Right cardiac atrium (tissue), 5 donors: ENCODE measurements at regions not wholly inside any gene's neighbourhood (a gene's known extent, or its start where the extent isn't known, plus 50 kb on each side); places are given as distances from the start of the nearest gene placed in this dataset.
"Not testable (repeated sequence)": the region's sequence is repeated elsewhere in the genome, so short reads cannot be mapped to it uniquely, and the experiment has no call there.

Experiments used
- ATAC-seq, 2 donors: fragments of 200-7000 bp; cut with Tn5 transposase; one replicate each; pipeline versions ENCODE4 v1.8.0 to v1.9.1; 2020; ENCODE audit warnings: moderate library complexity in 2 of 2, mild to moderate bottlenecking in 1 of 2
- DNase-seq, 3 donors: peaks; one replicate each; pipeline ENCODE4 v3.0.0-alpha.2; 2020
- H3K27ac ChIP-seq: one replicate; pipeline ENCODE4 v1.5.1; 2013; ENCODE audit warnings: mild to moderate bottlenecking, low read length, control low read depth, moderate library complexity
- H3K27me3 ChIP-seq: one replicate; pipeline ENCODE4 v1.6.1; 2013; ENCODE audit not compliant: control insufficient read depth, insufficient read depth
- H3K4me1 ChIP-seq: one replicate; pipeline ENCODE4 v1.6.1; 2013; ENCODE audit warnings: low read length; ENCODE audit not compliant: control insufficient read depth, insufficient read depth
- H3K4me3 ChIP-seq: one replicate; pipeline ENCODE4 v1.5.1; 2013; ENCODE audit warnings: low read length, control low read depth
- H3K9me3 ChIP-seq: one replicate; pipeline ENCODE4 v1.6.1; 2013; ENCODE audit warnings: low read length; ENCODE audit not compliant: control insufficient read depth
- WGBS: extraction: QIAGEN DNeasy Blood & Tissue Kit; methylation state at CpG from one replicate; pipeline ENCODE4 v1.1.7; 2013; 5-methylcytosine and 5-hydroxymethylcytosine counted together
- intact Hi-C, 4 donors: fragments of 100-400 bp; cut with DNase I; formaldehyde crosslinking; loops; one replicate each; pipeline versions ENCODE4 v1.11.0 to v1.14.0; 2022 to 2023
- donor health status: healthy with polysubstance abuse.
- donor health status: DM: no; HTN: yes; CAD: no.
- donor health status: DM: no; HTN: no; CAD: no.
- donor health status: DM: no; HTN: yes; CAD: no; lungs with severe emphysema.
- donor health status: DM: yes; HTN: yes; CAD: no.

DNA sequence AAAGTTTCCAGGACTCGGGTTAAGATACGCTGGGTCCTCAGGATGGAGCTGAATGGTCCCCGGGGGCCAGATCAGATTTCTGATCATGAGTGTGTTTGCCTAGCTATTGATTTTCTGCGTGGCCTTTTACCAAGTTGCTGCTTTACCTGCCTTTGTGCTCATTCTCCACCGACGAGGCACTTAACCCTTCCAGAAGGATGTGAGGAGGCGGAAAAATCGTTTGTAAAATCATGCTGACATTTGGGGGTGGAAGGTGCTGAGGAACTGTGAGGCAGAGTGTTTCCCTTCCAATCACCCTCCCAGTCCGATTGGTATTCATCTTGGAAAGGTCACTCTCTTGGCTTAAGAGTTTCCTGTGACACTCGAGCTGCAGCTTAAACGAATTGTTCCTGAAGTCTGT, 337.1 kb upstream of the KAZN start:
- intact Hi-C loops, result loop anchor here in 1 of 4 donors (10.0 kb wide), 1 partner anchor 103 kb away; no protein-coding TSS in a partner anchor
- Histone ChIP-seq H3K4me1 (no peaks in the 10 kb centered on the region), H3K4me3 (no peak overlapping the region), H3K27ac (no peak overlapping the region), H3K27me3 (no peaks in the 10 kb centered on the region), H3K9me3 (no peaks in the 10 kb centered on the region)
- WGBS, result 57% methylated on average over 11 of the region's 11 CpGs
- DNase-seq (no peak), ATAC-seq (no peak)

DNA sequence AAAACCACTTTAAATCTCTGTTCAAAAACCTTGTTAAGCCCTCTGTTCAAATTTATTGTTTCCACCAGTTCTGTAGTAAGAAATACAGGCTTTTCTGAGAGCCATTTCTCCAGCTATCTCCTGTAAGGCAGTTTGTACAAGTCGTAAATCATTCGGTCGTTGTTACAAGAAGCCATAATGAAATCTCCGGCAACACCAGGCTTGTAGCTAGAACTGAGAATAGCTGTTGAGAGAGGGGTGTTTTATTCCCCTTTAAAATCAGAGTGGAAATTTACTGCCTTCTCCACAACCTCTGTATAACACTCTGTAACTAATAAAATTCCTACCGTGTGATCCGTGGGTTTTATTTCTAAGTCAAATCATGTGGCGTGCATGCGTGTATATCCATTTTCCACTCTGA, 335.8 kb upstream of the KAZN start:
- intact Hi-C loops, result loop anchor here in 1 of 4 donors (10.0 kb wide), 1 partner anchor 102 kb away; no protein-coding TSS in a partner anchor

DNA sequence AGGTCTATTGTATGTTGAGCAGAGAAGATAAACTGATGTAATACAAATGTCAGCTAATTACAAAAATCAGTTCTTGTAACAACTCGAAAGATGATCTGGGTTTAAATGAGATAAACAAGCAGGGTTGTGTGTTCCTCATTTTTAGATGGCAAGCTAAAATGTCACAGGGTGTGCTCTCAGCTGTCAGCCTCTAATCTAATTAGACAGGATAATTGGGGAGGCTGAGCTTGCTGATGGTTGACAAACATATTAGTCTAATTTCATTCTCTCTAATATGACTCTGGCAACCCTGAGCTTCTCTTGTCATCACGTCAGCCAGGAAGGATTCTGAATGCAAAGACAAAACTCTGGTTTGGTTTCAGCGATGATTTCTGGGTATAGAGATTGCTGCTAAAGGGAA, 335.3 kb upstream of the KAZN start:
- no peaks in the 10 kb centered on the region for H3K27me3 ChIP-seq
- no peak overlapping the region for H3K27ac ChIP-seq
- DNase-seq (no peak), ATAC-seq (no peak)
- intact Hi-C loops, result loop anchor here in 1 of 4 donors (10.0 kb wide), 1 partner anchor 102 kb away; no protein-coding TSS in a partner anchor
- no peak overlapping the region for H3K4me3 ChIP-seq
- 52% methylated on average over 3 of the region's 3 CpGs for WGBS
- H3K4me1 ChIP-seq, result no peaks in the 10 kb centered on the region
- H3K9me3 ChIP-seq, result no peaks in the 10 kb centered on the region

More for the DNA sequence above, 335.8 kb upstream of the KAZN start:
- Histone ChIP-seq H3K4me3 (no peak overlapping the region), H3K4me1 (no peaks in the 10 kb centered on the region), H3K9me3 (no peaks in the 10 kb centered on the region), H3K27ac (no peak overlapping the region), H3K27me3 (no peaks in the 10 kb centered on the region)
- WGBS, result 80% methylated on average over 8 of the region's 8 CpGs
- no peak for ATAC-seq
- DNase-seq, result no peak

DNA sequence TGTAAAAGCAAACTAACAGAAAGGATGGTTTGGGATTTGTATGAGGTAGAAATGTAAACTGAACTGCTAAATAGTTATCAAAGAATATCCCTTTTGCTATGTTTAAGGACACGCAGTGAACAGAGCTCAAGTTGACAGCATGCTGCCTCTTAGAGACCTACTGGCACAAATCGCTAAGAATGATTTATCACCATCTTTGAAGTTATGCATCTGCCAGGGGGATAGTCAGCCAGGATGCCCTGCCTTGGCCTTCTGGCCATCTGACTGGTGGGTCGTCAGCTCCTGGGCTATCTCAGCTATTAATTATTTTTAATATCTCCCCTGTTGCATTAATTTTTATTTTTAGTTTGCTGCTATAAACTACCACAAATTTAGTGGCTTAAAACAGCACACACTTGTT, 334.8 kb upstream of the KAZN start:
- Histone ChIP-seq H3K27me3 (no peaks in the 10 kb centered on the region), H3K4me1 (no peaks in the 10 kb centered on the region), H3K9me3 (no peaks in the 10 kb centered on the region), H3K4me3 (no peak overlapping the region), H3K27ac (no peak overlapping the region)
- intact Hi-C loops, result loop anchor here in 1 of 4 donors (10.0 kb wide), 1 partner anchor 101 kb away; no protein-coding TSS in a partner anchor
- DNase-seq (no peak), ATAC-seq (no peak)
- WGBS, result 52% methylated on average over 3 of the region's 3 CpGs

DNA sequence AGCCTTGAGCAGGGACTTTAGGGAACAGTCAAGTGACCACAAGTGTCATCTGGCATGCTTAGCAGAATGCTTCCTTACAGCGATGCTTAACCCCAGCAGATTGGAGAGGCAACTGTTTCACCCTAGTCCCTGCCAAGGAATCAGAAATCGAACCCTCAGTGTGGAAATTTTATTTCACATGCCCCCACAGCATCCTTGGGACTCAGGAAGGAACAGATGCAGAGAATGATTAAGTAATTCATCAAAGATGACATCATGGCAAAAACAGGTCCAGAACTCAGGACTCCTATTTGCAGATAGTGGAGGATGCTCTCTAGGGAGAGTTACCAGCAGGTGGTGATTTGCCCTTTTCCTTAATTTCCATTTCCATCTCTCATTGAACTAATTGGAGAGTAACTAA, 333.0 kb upstream of the KAZN start:
- Histone ChIP-seq H3K4me3 (no peak overlapping the region), H3K4me1 (no peaks in the 10 kb centered on the region), H3K27me3 (no peaks in the 10 kb centered on the region), H3K27ac (no peak overlapping the region), H3K9me3 (no peaks in the 10 kb centered on the region)
- intact Hi-C loops, result loop anchor here in 1 of 4 donors (10.0 kb wide), 1 partner anchor 99 kb away; no protein-coding TSS in a partner anchor
- ATAC-seq, result no peak
- no peak for DNase-seq
- WGBS, result 79% methylated on average over 2 of the region's 2 CpGs

DNA sequence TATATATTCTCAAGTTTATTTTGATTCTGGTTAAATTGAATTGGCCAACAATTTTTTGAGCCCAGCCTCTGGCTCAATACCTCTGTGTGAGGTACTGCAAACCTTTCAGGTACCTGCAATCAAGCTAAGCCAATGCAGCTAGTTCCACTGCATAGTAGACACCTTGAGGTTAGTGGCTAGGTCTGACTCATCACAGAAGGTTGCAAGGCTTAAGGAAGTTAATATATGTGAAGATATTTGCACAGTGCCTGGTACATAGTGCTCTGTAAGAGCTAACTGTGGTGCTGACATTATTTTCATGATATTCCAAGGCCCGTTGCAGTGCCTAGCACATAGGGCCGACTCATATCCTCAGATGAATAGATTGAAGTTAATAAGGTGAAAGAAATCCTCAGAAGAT, 330.5 kb upstream of the KAZN start:
- intact Hi-C loops, result loop anchor here in 1 of 4 donors (10.0 kb wide), 1 partner anchor 97 kb away; no protein-coding TSS in a partner anchor
- Histone ChIP-seq H3K27me3 (no peaks in the 10 kb centered on the region), H3K9me3 (no peaks in the 10 kb centered on the region), H3K4me3 (no peak overlapping the region), H3K27ac (no peak overlapping the region), H3K4me1 (no peaks in the 10 kb centered on the region)
- WGBS, result 68% methylated on average over 2 of the region's 2 CpGs
- DNase-seq, result no peak
- no peak for ATAC-seq

DNA sequence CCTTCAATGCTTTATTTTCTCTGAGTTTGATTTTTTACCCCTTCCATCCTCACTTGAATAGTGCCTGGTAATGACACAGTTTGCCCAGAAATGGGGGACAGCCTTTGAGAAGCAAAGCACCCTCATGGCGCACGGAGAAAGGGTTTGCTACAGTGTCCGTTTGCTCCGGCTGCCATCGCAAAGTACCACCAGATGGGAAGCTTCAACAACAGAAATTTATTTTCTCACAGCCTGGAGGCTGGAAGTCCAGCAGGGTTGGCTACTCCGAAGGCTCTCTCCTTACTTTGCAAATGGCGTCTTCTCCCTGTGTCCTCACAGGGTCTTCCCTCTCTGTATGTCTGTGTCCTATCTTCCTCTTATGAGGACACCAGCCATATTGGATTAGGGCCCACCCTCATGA, 327.7 kb upstream of the KAZN start:
- DNase-seq, result no peak
- ATAC-seq, result no peak
- Histone ChIP-seq H3K9me3 (no peaks in the 10 kb centered on the region), H3K4me3 (no peak overlapping the region), H3K4me1 (no peaks in the 10 kb centered on the region), H3K27ac (no peak overlapping the region), H3K27me3 (no peaks in the 10 kb centered on the region)
- intact Hi-C loops, result no loop called here
- 90% methylated on average over 7 of the region's 7 CpGs for WGBS

DNA sequence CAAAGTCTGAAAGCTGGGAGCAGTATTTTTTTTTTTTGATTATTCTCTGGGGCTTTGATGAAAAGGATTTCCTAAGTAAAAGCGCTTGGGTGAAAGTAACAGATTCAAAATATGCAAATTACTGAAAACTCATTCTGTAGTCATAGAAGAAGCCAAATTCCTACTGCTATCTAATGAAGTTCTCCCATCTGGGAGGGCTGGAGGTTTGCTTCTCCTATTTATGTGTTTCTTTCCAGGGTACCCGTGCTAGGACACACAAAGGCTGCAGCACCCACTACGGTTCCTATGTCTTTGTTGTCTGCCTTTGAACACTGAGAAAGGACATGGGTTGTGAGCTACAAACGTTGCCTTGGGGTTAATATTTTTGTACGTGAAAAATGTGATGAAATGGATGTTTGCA, 324.7 kb upstream of the KAZN start:
- ATAC-seq (no peak), DNase-seq (no peak)
- Histone ChIP-seq H3K9me3 (no peaks in the 10 kb centered on the region), H3K4me3 (no peak overlapping the region), H3K27me3 (no peaks in the 10 kb centered on the region), H3K27ac (no peak overlapping the region), H3K4me1 (no peaks in the 10 kb centered on the region)
- 78% methylated on average over 5 of the region's 5 CpGs for WGBS
- intact Hi-C loops, result no loop called here

DNA sequence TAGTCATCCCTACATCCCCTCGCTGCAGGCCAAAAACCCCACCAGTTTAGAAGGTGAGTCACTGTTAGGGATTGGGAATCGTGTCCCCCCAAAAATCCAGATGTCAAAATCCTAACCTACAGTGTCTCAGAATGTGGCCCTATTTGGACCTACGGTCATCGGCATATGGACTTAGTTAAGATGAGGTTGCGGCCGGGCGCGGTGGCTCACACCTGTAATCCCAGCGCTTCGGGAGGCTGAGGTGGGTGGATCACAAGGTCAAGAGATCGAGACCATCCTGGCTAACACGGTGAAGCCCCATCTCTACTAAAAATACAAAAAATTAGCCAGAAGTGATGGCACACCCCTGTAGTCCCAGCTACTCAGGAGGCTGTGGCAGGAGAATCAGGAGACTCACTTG, 318.6 kb upstream of the KAZN start:
- H3K27ac ChIP-seq, ATAC-seq, H3K27me3 ChIP-seq, H3K4me1 ChIP-seq, H3K4me3 ChIP-seq, DNase-seq, H3K9me3 ChIP-seq, intact Hi-C loops: not testable (repeated sequence)
- 91% methylated on average over 12 of the region's 12 CpGs for WGBS

DNA sequence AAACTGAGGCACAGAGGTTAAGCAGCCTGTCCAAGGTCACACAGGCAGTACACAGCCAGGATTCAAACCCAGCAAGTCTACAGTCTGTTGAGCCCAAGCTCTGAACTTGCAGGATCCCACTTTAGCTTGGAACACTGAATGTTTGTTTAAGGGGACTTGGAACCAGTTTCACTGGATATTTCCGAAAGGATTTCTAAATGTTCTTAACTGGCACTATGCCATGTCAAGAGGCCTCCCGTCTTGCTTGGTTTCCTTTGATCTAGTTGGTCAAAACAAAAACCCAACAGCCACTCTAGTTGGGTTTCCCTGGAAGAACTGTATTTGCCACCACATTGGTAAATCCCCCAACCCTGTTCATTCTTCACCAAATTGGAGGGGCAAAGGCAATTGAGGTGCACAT, 317.6 kb upstream of the KAZN start:
- intact Hi-C loops, result no loop called here
- 29% methylated on average over 2 of the region's 2 CpGs for WGBS
- Histone ChIP-seq H3K4me1 (peaks cover 5% of the 10 kb centered on the region), H3K4me3 (no peak overlapping the region), H3K9me3 (peaks cover 2% of the 10 kb centered on the region), H3K27me3 (no peaks in the 10 kb centered on the region), H3K27ac (no peak overlapping the region)
- DNase-seq, result no peak
- ATAC-seq, result no peak

DNA sequence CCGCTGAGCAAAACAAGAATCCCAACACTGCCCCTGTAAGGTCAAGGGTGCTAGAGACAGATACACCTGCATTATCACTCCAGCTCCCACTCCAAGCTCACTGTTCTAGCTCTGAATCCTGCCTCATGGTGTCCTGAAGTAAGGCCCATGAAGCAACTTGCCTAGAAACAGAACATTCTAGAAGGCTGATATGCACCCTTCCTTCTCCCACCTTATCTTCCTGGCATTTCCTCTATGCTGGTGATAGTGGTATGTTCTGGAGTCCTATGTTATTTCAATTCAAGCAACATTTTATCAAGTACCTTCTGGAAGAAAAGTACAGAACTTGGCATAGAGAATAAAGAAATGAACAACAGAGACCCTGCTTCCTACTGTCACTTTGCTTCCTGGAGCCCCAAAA, 317.1 kb upstream of the KAZN start:
- 82% methylated on average over 1 of the region's 1 CpG for WGBS

DNA sequence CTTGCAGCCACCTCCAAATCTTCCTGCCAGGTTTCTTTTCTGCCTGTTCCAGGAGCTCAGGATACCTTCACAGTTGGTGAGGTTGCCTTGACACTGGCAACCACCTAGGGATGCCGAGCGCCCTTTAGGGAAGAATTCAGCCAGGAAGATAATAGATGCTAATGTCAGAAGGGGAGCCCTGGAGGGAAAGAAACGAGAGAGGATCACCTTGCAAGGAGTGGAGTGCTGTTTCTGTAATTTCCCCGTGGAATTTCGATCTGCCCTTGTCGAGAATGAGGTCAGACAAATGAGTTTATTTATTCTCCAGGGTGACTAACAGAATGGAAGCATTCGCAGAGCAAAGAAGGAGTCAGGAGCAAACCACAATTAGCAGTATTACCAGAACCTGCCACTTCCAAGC, 315.8 kb upstream of the KAZN start:
- intact Hi-C loops, result no loop called here
- Histone ChIP-seq H3K27ac (peak overlapping the region; percentile 10), H3K9me3 (peaks cover 2% of the 10 kb centered on the region), H3K4me3 (no peak overlapping the region), H3K4me1 (peaks cover 5% of the 10 kb centered on the region), H3K27me3 (no peaks in the 10 kb centered on the region)
- ATAC-seq, result no peak
- no peak for DNase-seq
- WGBS, result 37% methylated on average over 7 of the region's 7 CpGs

More for the DNA sequence above, 317.1 kb upstream of the KAZN start:
- no peak overlapping the region for H3K27ac ChIP-seq
- intact Hi-C loops, result no loop called here
- H3K9me3 ChIP-seq, result peaks cover 2% of the 10 kb centered on the region
- ATAC-seq, result peak; percentile 57 to 60
- no peak overlapping the region for H3K4me3 ChIP-seq
- peaks cover 5% of the 10 kb centered on the region for H3K4me1 ChIP-seq
- no peaks in the 10 kb centered on the region for H3K27me3 ChIP-seq
- no peak for DNase-seq
